BE2C (cell line): ENCODE measurements at regions not wholly inside any gene's neighbourhood (a gene's known extent, or its start where the extent isn't known, plus 50 kb on each side); places are given as distances from the start of the nearest gene placed in this dataset.

Experiments used
- DNase-seq: peaks from one replicate; pipeline ENCODE4 v3.0.0-alpha.2; 2020
- H3K27me3 ChIP-seq: fragments of 250-450 bp; sonication (Bioruptor Pico); 2 replicates; pipeline ENCODE4 v1.5.1; 2020; ENCODE audit warnings: mild to moderate bottlenecking
- H3K36me3 ChIP-seq: fragments of 250-450 bp; sonication (Bioruptor Pico); 2 replicates; pipeline ENCODE4 v1.5.1; 2020; ENCODE audit warnings: mild to moderate bottlenecking
- H3K4me1 ChIP-seq: fragments of 250-450 bp; sonication (Bioruptor Pico); 2 replicates; pipeline ENCODE4 v1.5.1; 2020
- H3K4me3 ChIP-seq: 2 replicates; pipeline ENCODE4 v1.5.1; 2011; ENCODE audit warnings: low read depth, low read length
- H3K9me3 ChIP-seq: fragments of 250-450 bp; sonication (Bioruptor Pico); 2 replicates; pipeline ENCODE4 v1.5.1; 2020
- TF ChIP-seq, protein P1 (sequence below): IDR thresholded peaks from 2 replicates; pipeline ENCODE4 v1.5.1; 2012; ENCODE audit warnings: mild to moderate bottlenecking, low read depth, low read length

DNA sequence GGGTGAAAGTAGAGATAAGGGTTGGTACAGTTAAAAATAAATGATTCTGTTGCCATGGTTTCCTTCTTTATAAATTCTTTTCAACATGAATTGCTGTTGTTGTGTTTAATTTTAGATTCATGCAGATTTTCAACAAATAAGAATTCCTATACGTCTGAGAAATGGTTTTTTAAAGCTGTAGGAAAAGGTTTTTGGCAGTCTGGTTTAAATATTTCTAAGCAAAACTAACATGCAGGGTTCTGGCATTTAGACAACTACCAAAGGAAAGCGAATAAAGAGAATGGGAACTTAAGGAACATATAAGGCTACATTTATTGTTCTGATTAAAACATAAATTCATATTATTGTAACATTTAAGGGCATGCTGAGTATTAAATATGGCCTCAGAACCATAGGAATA, 203.0 kb upstream of the MIR17HG start:
- DNase-seq: no peak
- Histone ChIP-seq H3K27me3 (no peaks in the 10 kb centered on the region), H3K9me3 (no peaks in the 10 kb centered on the region), H3K36me3 (no peaks in the 10 kb centered on the region), H3K4me3 (no peak overlapping the region), H3K4me1 (peaks cover 11% of the 10 kb centered on the region)
- TF ChIP-seq, protein P1, sequence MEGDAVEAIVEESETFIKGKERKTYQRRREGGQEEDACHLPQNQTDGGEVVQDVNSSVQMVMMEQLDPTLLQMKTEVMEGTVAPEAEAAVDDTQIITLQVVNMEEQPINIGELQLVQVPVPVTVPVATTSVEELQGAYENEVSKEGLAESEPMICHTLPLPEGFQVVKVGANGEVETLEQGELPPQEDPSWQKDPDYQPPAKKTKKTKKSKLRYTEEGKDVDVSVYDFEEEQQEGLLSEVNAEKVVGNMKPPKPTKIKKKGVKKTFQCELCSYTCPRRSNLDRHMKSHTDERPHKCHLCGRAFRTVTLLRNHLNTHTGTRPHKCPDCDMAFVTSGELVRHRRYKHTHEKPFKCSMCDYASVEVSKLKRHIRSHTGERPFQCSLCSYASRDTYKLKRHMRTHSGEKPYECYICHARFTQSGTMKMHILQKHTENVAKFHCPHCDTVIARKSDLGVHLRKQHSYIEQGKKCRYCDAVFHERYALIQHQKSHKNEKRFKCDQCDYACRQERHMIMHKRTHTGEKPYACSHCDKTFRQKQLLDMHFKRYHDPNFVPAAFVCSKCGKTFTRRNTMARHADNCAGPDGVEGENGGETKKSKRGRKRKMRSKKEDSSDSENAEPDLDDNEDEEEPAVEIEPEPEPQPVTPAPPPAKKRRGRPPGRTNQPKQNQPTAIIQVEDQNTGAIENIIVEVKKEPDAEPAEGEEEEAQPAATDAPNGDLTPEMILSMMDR: no peak

DNA sequence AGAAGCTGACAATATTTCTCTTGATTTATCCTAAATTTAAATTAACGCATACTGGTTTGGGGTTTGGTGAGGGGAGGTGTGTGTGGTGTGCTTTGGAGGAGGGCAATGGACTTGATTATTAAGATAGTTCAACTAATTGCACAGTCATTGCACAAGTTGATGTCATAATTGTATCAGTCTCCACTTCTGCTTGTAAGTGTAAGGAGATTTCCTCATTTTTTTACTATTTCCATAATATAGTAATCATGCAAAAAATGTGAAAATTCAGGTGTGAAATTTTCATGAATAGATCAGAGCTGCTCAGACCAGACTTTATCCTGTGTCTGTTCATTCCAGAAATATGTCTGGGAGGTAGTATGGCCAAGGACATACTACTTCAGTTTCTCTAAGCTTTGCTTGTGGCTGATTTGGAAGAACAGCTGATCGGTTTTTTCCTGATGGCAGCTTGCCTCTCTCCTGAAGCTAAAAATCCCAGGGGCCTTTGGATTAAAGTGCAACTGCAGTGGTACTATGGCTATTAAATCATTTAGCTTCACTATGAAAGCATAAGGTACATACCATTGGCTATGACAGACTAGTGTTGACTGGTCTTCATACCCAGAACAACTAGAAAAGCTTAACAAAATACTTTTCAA, 201.8 kb upstream of the MIR17HG start:
- H3K27me3 ChIP-seq: no peaks in the 10 kb centered on the region
- no peak for DNase-seq

DNA sequence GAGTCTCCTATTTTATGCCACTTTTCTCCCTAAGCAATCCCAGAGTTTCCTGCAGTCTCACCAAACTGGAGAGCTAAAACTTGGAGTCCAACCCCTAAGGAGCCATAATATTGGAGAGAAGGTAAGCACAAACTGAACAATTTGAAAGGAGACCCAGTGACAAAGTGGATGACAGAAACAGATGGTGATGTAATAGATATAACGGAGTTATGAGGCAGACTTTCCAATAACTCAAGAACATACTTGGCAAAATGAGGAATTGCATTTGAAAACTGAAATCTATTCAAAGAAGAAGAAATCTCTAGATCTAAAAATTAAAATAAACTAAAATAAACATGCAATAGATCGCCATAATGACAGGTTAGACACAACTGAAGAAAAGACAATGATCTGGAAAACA, 200.9 kb upstream of the MIR17HG start:
- TF ChIP-seq, protein P1: no peak
- no peaks in the 10 kb centered on the region for H3K36me3 ChIP-seq
- H3K27me3 ChIP-seq: no peaks in the 10 kb centered on the region
- H3K4me1 ChIP-seq: peaks cover 11% of the 10 kb centered on the region
- no peak for DNase-seq
- H3K9me3 ChIP-seq: no peaks in the 10 kb centered on the region
- H3K4me3 ChIP-seq: no peak overlapping the region

More for the DNA sequence above, 201.8 kb upstream of the MIR17HG start:
- H3K4me1 ChIP-seq: peaks cover 11% of the 10 kb centered on the region
- H3K4me3 ChIP-seq: no peak overlapping the region
- H3K36me3 ChIP-seq: no peaks in the 10 kb centered on the region
- TF ChIP-seq, protein P1: no peak
- no peaks in the 10 kb centered on the region for H3K9me3 ChIP-seq

DNA sequence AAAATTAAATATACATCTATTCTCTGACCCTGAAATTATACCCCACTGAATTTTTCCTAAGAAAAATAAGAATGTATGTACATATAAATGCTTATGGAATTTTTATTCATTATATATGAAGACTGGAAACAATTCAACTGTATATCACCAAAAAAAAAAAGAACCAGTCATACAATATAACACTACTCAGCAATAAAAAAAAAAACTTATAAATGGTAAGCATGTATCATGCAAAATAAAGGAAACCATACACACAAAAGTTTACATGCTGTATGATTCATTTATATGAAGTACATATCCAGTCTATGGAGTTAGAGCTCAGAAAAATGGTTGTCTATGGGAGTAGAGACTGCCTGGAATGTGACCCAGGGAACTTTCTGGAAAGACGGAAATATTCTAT, 199.4 kb upstream of the MIR17HG start:
- Histone ChIP-seq H3K27me3 (no peaks in the 10 kb centered on the region), H3K9me3 (no peaks in the 10 kb centered on the region), H3K4me1 (peaks cover 11% of the 10 kb centered on the region), H3K36me3 (no peaks in the 10 kb centered on the region), H3K4me3 (no peak overlapping the region)
- no peak for DNase-seq
- TF ChIP-seq, protein P1: no peak

DNA sequence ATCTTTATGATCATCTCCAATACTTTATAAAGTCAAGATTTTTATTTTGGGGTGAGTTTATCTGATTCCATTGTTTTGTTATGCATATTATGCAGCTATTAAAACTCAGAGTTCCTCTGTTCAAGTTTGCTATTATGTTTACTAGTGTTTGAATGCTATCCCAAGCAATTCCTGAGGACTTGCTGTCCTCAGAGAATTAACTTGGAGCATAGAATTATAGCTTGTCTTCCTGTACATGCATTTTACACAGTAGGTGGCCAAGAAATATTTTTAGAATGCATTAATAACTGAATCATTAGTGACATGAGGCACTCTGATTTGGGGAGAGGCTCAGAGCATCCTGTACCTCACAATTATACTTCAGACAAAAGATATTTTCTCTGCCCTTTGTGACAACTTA, 195.6 kb upstream of the MIR17HG start:
- no peaks in the 10 kb centered on the region for H3K9me3 ChIP-seq
- no peak for DNase-seq
- H3K4me1 ChIP-seq: peaks cover 14% of the 10 kb centered on the region
- H3K36me3 ChIP-seq: no peaks in the 10 kb centered on the region
- TF ChIP-seq, protein P1: no peak
- H3K27me3 ChIP-seq: no peaks in the 10 kb centered on the region
- H3K4me3 ChIP-seq: no peak overlapping the region

DNA sequence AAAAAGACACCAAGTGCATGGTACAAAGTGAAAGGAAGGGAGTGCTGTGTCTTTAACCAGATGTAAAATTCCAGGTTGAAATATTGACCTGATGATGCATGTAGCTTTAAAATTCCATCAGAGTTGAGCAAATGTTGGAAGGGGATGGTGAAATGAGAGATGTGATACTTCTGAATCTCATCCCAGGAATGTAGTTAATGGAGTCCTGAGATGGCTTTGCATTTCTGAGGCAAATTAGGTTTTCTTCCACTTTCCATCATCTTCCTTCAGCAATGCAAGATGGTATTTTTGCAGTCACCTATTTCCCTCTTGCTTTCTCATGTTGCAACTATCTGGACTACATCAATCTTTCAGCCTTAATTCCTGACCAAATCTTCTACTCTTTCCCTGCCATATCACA, 194.1 kb upstream of the MIR17HG start:
- Histone ChIP-seq H3K27me3 (no peaks in the 10 kb centered on the region), H3K36me3 (no peaks in the 10 kb centered on the region)
- TF ChIP-seq, protein P1: no peak

More for the DNA sequence above, 194.1 kb upstream of the MIR17HG start:
- H3K4me1 ChIP-seq: peaks cover 22% of the 10 kb centered on the region
- DNase-seq: no peak
- no peak overlapping the region for H3K4me3 ChIP-seq
- no peaks in the 10 kb centered on the region for H3K9me3 ChIP-seq
